CD4-positive, alpha-beta T cell treated with Interleukin-21 for 1 hour (primary cell): ENCODE measurements at regions not wholly inside any gene's neighbourhood (a gene's known extent, or its start where the extent isn't known, plus 50 kb on each side); places are given as distances from the start of the nearest gene placed in this dataset.
"Not testable (repeated sequence)": the region's sequence is repeated elsewhere in the genome, so short reads cannot be mapped to it uniquely, and the experiment has no call there.

Experiments
- DNase-seq: peaks from one replicate; pipeline ENCODE4 v3.0.0-alpha.2; 2020

DNA sequence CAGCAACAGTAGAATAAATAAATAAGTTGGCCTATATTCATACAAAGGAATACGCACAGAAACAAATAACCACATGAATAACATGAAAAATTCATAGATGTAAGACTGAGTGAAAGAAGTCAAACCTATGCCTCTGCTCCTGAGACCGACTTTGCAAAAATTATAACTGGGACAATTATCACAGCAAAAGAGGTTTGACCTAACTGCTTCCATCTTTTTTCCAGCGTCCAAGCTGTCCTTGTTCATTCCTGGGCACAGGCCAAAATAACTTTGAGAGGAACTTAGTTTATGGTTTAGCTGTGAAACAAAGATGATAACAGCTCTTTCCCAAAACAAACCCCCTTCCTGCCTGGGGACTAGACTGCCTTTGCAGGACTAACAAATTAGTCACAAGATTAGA is 109.6 kb upstream of the NBPF11 start:
- DNase-seq = not testable (repeated sequence)

DNA sequence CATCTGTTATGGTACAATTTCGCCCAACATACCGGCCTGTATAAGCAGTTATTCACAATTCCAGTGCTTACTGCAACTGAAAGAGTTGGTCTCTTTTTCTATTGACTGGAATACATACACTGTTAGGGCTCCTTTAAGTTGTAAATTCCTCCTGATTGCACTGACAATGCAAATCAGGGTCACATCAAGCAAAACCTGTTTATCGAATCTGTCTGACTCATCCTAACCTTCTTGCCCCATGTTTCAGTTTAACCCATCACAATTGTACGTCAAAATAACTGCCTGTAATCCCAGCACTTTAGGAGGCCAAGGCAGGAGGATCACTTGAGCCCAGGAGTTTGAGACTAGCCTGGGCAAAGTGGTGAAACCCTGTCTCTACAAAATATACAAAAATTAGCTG is 105.8 kb upstream of the NBPF11 start:
- DNase-seq = not testable (repeated sequence)

DNA sequence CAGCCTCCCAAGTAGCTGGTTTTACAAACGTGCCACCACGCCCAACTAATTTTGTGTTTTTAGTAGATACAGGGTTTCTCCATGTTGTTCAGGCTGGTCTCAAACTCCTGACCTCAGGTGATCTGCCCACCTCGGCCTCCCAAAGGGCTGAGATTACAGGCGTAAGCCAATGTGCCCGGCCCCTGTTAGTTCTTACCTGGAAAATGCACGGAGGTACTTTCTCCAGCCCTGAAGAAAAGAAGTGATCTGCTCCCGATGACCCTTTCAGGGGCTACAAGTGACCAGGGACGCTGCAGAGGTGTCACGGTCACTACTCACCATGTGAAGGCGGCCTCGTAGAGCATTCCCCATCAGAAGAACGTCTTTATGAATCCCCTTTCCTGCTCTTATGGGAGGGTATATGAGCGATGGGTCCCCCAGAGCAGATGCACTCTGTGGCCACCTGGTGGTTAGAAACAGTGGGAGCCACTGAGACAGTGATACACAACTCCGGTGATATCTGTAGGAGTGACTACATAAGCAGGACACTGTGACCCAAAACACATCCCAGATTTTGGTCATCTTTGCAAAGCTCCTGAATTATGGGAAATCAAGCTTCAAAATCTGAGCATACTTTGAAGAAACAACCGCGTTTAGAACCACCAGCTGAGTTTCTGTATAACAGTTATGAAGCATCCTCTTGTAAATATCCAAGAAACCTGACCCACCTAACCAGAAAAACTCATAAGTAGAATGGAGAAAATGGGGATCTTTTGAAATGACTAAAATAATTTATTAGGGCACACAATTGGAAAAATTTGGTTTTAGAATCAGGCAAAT is 102.7 kb upstream of the NBPF11 start:
- peak; percentile 33 for DNase-seq

DNA sequence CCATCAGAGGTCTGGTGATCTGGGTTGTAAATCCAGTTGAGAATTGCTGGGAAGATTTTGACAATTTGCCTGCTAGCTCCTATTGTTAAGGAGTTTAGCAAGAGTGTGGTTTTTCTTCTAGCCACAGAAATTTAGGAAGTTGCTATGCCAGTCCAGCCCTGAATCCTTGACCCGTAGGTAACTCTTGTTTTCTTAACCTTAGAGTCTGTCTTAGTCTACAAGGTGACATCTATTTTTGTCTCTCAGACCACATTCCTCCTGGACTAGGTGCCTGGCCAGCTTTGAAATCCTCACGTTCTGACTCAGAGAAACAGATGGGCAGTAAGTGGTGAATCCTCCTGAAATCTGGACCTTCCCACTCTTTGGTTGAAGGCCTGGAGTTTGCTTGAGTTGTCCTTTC is 101.7 kb upstream of the NBPF11 start:
- DNase-seq = not testable (repeated sequence)

DNA sequence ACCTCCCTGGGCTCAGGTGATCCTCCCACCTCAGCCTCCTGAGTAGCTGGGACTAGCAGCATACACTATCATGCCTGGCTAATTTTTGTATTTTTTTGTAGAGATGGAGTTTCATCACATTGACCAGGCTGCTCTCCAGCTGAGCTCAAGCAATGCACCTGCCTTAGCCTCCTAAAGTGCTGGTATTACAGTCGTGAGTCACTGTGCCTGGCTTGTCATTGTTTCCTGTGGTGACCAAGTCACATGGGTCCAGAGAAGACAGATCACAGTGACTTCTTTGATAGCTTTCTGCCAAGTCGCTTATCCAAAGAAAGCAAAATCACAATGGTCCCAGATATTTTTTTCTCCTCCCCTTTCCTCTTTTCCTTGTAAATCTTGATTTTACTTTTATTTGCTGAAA is 96.7 kb upstream of the NBPF11 start:
- DNase-seq = not testable (repeated sequence)

DNA sequence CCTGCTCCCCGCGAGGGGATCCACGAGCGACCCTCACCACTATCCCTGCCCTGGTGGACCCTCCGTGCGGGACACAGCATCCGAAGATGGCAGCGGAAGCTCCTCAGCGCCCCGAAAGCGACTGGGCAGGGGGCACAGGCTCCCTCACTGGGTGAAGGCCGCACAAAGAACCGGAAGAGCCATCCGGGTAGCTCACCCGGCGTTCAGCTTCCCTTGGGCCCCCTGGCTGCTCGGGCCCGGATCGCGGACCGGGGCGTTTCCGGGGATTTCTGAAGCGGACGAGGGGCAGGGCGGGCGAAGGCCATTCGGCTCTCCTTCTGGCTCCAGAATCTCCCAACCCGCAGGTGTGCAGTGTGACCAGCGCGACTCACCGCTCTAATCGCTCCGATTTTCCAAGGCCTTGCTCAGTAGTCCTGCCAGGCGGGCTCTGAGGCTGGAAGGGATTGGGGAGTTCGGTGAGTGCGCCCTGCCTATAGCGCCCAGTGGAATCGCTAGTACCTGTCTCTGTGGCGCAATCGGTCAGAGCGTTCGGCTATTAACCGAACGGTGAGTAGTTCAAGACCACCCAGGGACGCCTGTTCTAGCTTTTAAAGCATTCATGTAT is 94.3 kb upstream of the NBPF11 start:
- not testable (repeated sequence) for DNase-seq

DNA sequence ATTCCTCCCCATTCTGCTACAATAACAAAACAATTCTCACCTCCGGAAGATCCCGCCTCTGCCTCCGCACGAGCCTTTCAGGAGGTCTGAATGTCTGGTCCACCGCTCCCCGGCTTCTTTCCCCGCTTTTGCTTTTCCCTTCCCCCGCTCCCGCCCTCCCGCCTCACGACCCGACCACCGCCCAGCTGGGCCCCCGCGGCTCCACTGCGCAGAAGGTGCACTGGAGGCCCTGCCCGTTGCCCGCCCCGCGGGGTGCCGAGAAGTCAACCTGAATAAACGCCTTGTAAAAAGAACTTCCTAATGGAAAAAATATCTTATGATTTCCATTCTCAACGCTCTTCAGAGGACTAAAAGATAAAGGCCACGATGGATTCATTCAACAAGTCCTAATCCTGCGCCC is 93.8 kb upstream of the NBPF11 start:
- DNase-seq = not testable (repeated sequence)

DNA sequence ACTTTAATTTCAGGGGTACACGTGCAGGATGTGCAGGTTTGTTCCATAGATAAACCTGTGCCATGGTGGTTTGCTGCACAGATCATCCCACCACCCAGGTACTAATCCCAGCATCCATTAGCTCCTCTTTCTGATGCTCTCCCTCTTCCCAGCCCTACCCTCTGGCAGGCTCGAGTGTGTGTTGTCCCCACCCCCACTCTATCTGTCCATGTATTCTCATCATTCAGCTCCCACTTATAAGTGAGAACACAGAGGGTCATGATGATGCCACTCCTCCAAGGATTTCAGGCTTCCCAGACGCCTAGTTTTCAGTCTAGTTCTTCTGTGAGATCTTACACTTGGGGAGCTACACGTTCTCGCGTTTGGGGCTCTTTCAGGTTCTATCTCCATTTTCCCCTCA is 93.4 kb upstream of the NBPF11 start:
- DNase-seq = not testable (repeated sequence)

DNA sequence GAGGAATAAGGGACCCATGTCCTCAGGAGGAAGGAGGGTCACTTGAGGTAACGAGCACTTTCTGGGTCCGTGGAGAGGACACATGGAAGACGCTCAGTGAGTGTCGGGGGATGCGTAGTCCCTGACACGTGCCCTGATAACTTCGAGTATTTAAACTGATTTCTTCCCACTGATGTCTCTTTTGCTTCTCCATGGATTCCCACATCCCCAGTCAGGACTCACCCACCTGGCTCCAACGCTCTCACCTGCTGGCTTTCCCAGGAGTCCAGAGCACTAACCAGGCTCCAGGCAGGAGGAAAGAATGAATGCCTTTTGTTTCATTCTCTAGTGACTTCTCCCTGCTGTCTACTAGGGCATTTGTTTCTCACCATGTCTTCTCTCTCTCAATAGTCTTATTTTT is 81.2 kb upstream of the NBPF11 start:
- DNase-seq = not testable (repeated sequence)

DNA sequence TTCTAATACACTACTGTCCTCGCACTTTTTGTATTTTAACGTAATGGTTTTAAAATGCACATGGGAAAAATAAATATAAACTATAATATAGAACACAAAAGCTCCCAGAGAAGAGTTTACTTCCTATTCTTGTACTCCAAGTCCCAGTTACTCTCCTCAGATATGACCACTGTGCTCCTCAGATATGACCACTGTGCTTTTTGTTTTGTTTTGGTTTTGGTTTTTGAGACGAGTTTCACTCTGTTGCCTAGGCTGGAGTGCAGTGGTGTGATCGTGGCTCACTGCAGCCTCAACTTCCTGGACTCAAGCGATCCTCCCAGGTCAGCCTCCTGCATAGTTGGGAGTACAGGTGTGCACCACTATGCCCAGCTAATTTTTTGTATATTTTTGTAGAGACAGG is 76.8 kb upstream of the NBPF11 start:
- not testable (repeated sequence) for DNase-seq

DNA sequence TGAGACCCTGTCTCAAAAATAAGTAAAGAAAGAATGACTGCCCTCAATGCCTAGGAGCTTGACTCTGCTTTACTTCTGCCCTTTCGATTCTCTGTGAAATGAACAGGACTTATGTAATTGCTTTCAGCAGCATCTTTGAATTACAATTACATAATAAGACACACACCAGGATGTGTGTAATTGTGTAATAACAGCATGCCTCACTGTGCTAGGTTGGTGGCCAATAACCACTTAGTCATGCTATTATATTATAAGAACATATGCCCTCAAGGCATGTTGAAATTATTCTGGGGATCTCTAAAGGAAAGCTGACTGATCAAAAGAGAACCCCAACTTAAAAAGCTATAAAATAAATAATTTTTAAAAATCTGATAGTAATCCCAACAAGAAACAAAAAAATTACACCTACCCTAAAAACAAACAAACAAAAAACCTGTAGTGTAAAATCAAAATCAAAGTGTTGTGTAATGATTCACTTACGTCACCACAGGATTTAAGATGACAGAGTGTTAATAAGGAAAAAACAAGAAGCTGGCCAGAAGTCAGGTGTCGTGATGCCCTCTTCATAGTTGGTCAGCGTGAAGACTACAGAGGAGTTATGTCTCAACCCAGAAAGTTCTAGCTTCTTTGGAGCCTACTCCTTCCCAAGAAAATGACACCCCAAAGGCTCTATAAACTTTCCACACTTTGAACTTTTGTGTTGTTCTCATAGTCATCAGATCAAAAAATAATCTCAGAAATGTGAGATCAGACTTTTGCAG is 70.5 kb upstream of the NBPF11 start:
- not testable (repeated sequence) for DNase-seq

DNA sequence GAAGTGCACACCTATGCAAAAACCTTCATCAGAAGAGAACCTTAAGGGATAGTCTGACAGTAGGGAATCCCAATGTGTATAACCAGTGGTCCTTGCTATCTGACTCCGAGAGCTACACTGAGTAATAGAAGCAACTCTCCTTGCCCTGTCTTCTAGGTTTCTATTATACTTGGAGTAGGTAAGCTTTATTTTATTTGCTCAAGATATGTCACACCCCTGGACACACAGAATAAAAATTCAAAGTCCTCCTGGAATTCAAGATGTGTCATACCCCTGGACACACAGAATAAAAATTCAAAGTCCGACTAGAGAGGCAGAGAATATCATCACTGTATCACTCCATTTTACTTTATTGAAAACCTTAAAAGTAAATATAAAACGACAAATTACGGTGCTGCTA is 69.5 kb upstream of the NBPF11 start:
- not testable (repeated sequence) for DNase-seq

DNA sequence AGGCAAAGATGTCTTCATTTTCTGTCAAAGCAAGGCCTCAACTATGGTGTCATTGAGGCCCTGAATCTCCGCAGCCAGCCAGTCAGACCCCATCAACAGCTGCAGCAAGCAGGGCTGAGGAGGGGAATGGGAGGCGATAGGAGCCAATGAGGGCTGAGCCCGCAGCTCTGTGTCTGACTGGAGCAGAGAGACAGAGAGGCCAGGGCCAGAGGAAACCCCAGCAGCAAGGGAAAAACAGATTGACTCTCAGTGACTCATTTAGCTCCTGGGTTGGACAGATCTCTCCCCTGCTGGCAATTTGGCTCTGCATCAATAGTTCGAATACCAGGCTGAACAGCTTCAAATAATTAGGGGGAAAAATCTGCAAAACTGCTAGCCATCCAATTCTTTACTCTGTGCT is 67.1 kb upstream of the NBPF11 start:
- DNase-seq = not testable (repeated sequence)

DNA sequence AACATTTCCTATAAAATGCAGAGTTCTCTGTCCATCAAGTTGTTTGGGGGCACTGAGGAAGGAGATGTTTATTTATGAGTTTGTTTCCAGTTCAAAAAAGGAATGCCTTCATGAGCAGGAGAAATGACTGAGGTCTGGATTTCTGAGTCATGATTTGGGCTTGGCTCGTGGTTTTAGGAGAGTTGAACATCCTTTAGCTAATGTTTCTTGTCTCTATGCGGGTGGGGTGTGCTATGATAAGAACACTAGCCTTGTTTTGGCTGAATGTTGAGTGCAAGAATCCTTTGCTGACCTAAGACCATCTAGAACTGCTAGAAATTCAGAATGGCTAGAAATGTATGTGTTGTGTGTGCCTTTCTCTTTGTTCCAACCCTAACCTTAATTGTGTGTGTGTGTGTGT is 59.1 kb upstream of the NBPF11 start:
- DNase-seq = not testable (repeated sequence)

DNA sequence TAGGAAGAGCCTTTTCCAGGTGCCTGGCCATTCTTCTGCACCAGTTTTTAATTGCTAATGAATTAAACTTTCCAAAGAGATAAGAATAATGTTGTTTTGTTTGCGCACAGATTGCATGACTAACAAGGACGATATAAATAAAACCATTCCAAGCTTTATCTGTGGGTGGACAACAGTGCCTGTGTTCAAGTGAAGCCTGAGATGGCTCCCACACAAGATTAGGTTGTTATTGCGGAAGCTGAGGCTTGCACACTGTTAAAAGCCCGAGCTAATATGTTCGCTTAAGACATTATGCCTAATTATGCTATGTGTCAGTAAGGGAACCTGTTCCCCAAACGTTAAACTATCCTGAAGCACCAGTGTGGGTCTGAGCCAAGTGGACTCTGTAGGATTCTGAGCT is 58.5 kb upstream of the NBPF11 start:
- not testable (repeated sequence) for DNase-seq

DNA sequence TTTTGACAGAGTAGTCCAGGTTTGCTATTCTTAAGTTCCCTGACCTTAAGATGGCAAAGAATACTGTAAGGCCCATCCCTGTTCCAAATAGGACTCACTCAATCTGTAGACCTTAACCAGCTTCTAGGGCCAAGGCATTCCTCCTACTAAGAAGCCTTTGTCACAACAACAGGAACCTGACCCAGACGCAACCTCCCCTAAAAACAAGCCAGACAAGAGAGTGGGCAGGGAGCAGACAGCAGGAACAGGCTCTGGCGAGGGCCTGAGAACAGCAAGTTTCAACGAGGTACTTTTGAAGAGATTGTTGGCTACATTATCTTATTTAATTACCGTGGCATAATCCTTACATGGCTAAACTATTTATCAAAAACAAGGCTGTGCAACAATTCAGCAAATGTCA is 58.1 kb upstream of the NBPF11 start:
- not testable (repeated sequence) for DNase-seq

DNA sequence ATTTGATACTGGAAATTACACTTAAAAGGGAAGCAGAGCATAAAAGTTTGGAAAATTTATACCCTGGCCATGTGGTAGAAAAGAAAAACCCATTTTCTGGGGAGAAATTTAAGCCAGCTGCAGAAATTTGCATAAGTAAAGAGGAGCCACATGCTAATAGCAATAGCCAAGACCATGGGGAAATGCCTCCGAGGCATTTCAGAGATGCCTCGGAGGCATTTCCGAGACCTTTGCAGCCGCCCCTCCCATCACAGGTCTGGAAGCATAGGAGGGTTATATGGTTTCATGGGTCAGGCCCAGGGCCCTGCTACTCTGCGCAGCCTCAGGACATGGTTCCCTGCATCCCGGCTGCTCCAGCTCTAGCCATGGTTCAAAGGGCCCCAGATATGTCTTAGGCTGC is 49.9 kb upstream of the NBPF11 start:
- not testable (repeated sequence) for DNase-seq
